IPS DF 6.9 (cell line): ENCODE measurements at regions not wholly inside any gene's neighbourhood (a gene's known extent, or its start where the extent isn't known, plus 50 kb on each side); places are given as distances from the start of the nearest gene placed in this dataset.

ENCODE experiments used
- DNase-seq: peaks from one replicate; pipeline ENCODE4 v3.0.0-alpha.2; 2013; ENCODE audit warnings: low read depth, low spot score
- H3K27ac ChIP-seq: one replicate; pipeline ENCODE4 v1.5.1; 2013; ENCODE audit warnings: low read length, control low read depth
- H3K27me3 ChIP-seq: 2 replicates; pipeline ENCODE4 v1.6.1; 2013; ENCODE audit warnings: mild to moderate bottlenecking, low read length; ENCODE audit not compliant: control insufficient read depth, insufficient read depth
- H3K36me3 ChIP-seq: 2 replicates; pipeline ENCODE4 v1.6.1; 2013; ENCODE audit warnings: low read length; ENCODE audit not compliant: control insufficient read depth, insufficient read depth
- H3K4me1 ChIP-seq: 2 replicates; pipeline ENCODE4 v1.6.1; 2013; ENCODE audit warnings: low read length; ENCODE audit not compliant: control insufficient read depth, insufficient read depth
- H3K4me3 ChIP-seq: 2 replicates; pipeline ENCODE4 v1.5.1; 2013; ENCODE audit warnings: mild to moderate bottlenecking, low read length
- H3K9me3 ChIP-seq: 2 replicates; pipeline ENCODE4 v1.6.1; 2013; ENCODE audit warnings: low read length, inconsistent platforms; ENCODE audit not compliant: control insufficient read depth, insufficient read depth
- WGBS: extraction: QIAGEN DNeasy Blood & Tissue Kit; methylation state at CpG from one replicate; pipeline ENCODE4 v1.1.7; 2013; ENCODE audit warnings: mixed read lengths, missing lambda C conversion rate; ENCODE audit not compliant: insufficient read length, insufficient coverage; 5-methylcytosine and 5-hydroxymethylcytosine counted together

GRCh38 chrX:69028006-69028760 is 137.1 kb downstream of the PJA1 start:
- no peak overlapping the region for H3K4me3 ChIP-seq
- WGBS = no CpG with 5 or more reads among the region's 8 CpGs
- no peak overlapping the region for H3K27ac ChIP-seq
- H3K9me3 ChIP-seq = no peaks in the 10 kb centered on the region
- no peaks in the 10 kb centered on the region for H3K36me3 ChIP-seq
- no peaks in the 10 kb centered on the region for H3K27me3 ChIP-seq
- peaks cover 2% of the 10 kb centered on the region for H3K4me1 ChIP-seq
- no peak for DNase-seq

GRCh38 chrX:69027181-69028005 is 137.9 kb downstream of the PJA1 start:
- no peak overlapping the region for H3K27ac ChIP-seq

GRCh38 chrX:69025802-69026301 is 139.4 kb downstream of the PJA1 start:
- WGBS = no CpG with 5 or more reads among the region's 4 CpGs
- Histone ChIP-seq H3K27me3 (no peaks in the 10 kb centered on the region), H3K27ac (no peak overlapping the region), H3K9me3 (no peaks in the 10 kb centered on the region), H3K4me1 (peaks cover 2% of the 10 kb centered on the region), H3K36me3 (no peaks in the 10 kb centered on the region), H3K4me3 (no peak overlapping the region)
- DNase-seq = no peak

More at GRCh38 chrX:69027181-69028005, 137.9 kb downstream of the PJA1 start:
- DNase-seq = no peak
- no peak overlapping the region for H3K4me3 ChIP-seq
- no peaks in the 10 kb centered on the region for H3K9me3 ChIP-seq
- peaks cover 2% of the 10 kb centered on the region for H3K4me1 ChIP-seq
- no peaks in the 10 kb centered on the region for H3K36me3 ChIP-seq
- no peaks in the 10 kb centered on the region for H3K27me3 ChIP-seq
- no CpG with 5 or more reads among the region's 11 CpGs for WGBS

GRCh38 chrX:69024931-69025330 is 140.3 kb downstream of the PJA1 start:
- no CpG with 5 or more reads among the region's 4 CpGs for WGBS
- H3K36me3 ChIP-seq = no peaks in the 10 kb centered on the region
- no peak for DNase-seq
- H3K4me3 ChIP-seq = no peak overlapping the region
- H3K4me1 ChIP-seq = peaks cover 2% of the 10 kb centered on the region
- no peaks in the 10 kb centered on the region for H3K27me3 ChIP-seq
- no peaks in the 10 kb centered on the region for H3K9me3 ChIP-seq
- no peak overlapping the region for H3K27ac ChIP-seq

GRCh38 chrX:69024161-69024736 is 141.0 kb downstream of the PJA1 start:
- H3K27ac ChIP-seq = no peak overlapping the region
- H3K36me3 ChIP-seq = no peaks in the 10 kb centered on the region
- H3K27me3 ChIP-seq = no peaks in the 10 kb centered on the region
- no peaks in the 10 kb centered on the region for H3K9me3 ChIP-seq
- no peaks in the 10 kb centered on the region for H3K4me1 ChIP-seq
- no CpG with 5 or more reads among the region's 10 CpGs for WGBS
- H3K4me3 ChIP-seq = no peak overlapping the region
- DNase-seq = no peak

GRCh38 chrX:69022430-69022829 is 142.8 kb downstream of the PJA1 start:
- H3K9me3 ChIP-seq = no peaks in the 10 kb centered on the region
- no peak for DNase-seq
- no peak overlapping the region for H3K4me3 ChIP-seq
- no peaks in the 10 kb centered on the region for H3K27me3 ChIP-seq
- H3K36me3 ChIP-seq = no peaks in the 10 kb centered on the region
- H3K27ac ChIP-seq = no peak overlapping the region
- H3K4me1 ChIP-seq = no peaks in the 10 kb centered on the region

- H3K36me3 ChIP-seq = no peaks in the 10 kb centered on the region
- no peak for DNase-seq
These were observed 143.9 kb downstream of the PJA1 start for GRCh38 chrX:69021141-69021960.

GRCh38 chrX:69020316-69020715 is 144.9 kb downstream of the PJA1 start:
- Histone ChIP-seq H3K4me1 (no peaks in the 10 kb centered on the region), H3K9me3 (no peaks in the 10 kb centered on the region), H3K27ac (no peak overlapping the region), H3K27me3 (no peaks in the 10 kb centered on the region), H3K4me3 (no peak overlapping the region), H3K36me3 (no peaks in the 10 kb centered on the region)
- DNase-seq = no peak
- no CpG with 5 or more reads among the region's 3 CpGs for WGBS

More at GRCh38 chrX:69021141-69021960, 143.9 kb downstream of the PJA1 start:
- Histone ChIP-seq H3K9me3 (no peaks in the 10 kb centered on the region), H3K27me3 (no peaks in the 10 kb centered on the region), H3K4me1 (no peaks in the 10 kb centered on the region), H3K27ac (no peak overlapping the region), H3K4me3 (no peak overlapping the region)
- WGBS = no CpG with 5 or more reads among the region's 10 CpGs

GRCh38 chrX:69019073-69019890 is 146.0 kb downstream of the PJA1 start:
- H3K36me3 ChIP-seq = no peaks in the 10 kb centered on the region
- no peaks in the 10 kb centered on the region for H3K27me3 ChIP-seq
- no peak for DNase-seq
- H3K9me3 ChIP-seq = no peaks in the 10 kb centered on the region
- no peaks in the 10 kb centered on the region for H3K4me1 ChIP-seq
- no peak overlapping the region for H3K4me3 ChIP-seq
- H3K27ac ChIP-seq = no peak overlapping the region
- WGBS = no CpG with 5 or more reads among the region's 2 CpGs
